ENCODE measurements at regions not wholly inside any gene's neighbourhood (a gene's known extent, or its start where the extent isn't known, plus 50 kb on each side); places are given as distances from the start of the nearest gene placed in this dataset.

DNA sequence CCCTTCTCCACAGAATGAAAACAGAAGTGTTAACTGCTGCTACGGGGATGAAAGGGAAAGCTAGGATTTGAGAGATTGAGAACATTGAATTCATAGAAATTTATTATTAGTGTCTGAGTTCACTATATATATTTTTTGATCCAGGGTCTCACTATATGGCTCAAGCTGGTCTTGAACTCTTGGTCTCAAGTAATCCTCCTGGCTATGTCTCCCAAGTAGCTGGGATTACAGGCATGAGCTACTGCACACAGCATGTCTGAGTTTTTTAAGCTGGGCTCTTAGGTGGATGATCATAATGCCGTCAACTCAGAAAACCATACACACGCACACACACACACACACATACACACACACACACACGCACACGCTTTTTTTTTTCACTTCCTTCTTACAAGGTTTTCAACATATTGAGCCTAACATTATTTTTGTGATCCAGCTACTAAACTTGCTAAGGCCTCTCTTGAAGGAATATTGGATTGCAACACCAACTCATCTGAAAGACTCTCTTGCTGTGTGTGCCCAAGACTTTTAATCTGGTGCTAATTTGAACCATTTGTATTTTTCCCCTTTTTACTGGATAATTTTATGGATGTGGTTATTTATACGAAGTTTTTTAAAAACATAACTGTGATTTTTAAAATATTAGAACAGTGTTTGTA, 1045.4 kb downstream of the DTWD2 start:
- TF ChIP-seq, protein P1, sequence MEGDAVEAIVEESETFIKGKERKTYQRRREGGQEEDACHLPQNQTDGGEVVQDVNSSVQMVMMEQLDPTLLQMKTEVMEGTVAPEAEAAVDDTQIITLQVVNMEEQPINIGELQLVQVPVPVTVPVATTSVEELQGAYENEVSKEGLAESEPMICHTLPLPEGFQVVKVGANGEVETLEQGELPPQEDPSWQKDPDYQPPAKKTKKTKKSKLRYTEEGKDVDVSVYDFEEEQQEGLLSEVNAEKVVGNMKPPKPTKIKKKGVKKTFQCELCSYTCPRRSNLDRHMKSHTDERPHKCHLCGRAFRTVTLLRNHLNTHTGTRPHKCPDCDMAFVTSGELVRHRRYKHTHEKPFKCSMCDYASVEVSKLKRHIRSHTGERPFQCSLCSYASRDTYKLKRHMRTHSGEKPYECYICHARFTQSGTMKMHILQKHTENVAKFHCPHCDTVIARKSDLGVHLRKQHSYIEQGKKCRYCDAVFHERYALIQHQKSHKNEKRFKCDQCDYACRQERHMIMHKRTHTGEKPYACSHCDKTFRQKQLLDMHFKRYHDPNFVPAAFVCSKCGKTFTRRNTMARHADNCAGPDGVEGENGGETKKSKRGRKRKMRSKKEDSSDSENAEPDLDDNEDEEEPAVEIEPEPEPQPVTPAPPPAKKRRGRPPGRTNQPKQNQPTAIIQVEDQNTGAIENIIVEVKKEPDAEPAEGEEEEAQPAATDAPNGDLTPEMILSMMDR (IDR thresholded peaks at IDR 0.05; ENCODE audit: control extremely low read depth, extremely low read depth, low read depth, missing control alignments): no peak
- no peak for DNase-seq (ENCODE audit: extremely low spot score)
- POLR2A ChIA-PET: no interaction called here
- CTCF ChIA-PET: interaction anchor here (1.3 kb wide), 2 partner anchors 9 kb away, joined by 3 to 4 read pairs; no protein-coding TSS in a partner anchor

DNA sequence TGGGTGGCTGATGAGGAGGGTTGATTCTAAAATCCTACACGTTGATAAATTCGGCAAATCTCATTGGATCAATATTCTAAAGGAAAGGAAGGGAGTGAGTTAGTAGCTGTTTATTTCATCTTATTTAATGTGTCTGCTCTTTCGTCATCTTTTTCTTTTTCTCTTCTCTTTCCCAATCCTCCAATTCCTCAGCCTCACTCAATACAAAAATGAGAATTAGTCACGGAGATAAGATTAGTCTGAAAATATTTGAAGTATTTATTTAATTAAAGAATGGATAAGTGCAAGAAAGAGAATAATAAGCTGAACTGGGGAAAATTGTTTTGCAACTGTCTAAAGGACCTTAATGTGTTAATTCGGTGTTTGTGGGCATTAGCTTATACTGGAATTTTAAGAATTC, 1095.1 kb downstream of the DTWD2 start:
- TF ChIP-seq, protein P1 (IDR thresholded peaks at IDR 0.05; ENCODE audit: control extremely low read depth, extremely low read depth, low read depth, missing control alignments): no peak
- ChIA-PET POLR2A (no interaction called here), CTCF (interaction anchor here (1.6 kb wide), 1 partner anchor 11 kb away, joined by 4 read pairs; no protein-coding TSS in a partner anchor)
- no peak for DNase-seq (ENCODE audit: extremely low spot score)

DNA sequence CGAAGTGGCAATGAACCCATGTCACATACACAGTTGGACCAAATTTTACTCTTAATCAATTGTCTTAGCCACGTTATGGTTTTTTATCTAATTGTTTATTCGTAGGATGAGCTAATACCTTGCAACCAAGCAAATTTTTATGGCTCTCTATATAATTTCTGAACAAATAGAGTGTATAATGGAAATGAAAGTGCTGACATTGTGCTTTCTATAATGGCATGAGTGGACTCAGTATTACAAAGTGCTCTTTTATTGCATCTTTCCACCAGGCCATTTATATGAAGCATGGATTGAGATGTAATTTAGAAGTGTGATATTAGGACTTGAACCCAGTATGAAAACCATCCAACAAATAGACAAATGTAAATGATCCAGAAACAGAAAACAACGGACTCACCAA, 1096.0 kb downstream of the DTWD2 start:
- ChIA-PET CTCF (no interaction called here), POLR2A (no interaction called here)
- TF ChIP-seq, protein P1 (IDR thresholded peaks at IDR 0.05; ENCODE audit: control extremely low read depth, extremely low read depth, low read depth, missing control alignments): no peak
- no peak for DNase-seq (ENCODE audit: extremely low spot score)

DNA sequence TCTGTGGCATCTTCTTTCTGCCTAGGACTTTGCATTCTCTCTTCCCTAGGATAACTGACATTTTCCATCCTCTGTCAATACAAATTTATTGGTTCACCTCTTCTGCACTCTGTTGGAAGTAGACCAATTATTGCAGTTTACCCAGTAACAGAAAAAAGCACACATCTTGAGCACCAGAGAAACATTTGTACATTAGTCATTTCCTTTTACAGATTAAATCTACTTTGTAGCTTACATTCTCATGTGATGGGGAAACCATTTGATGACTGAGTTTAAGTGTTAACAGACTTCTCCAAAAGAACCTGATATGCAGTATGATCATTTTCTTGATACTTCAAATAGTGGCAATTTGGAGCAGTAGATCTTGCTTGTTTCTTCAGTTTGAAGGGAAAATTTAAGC, 1098.8 kb downstream of the DTWD2 start:
- ChIA-PET CTCF (no interaction called here), POLR2A (no interaction called here)
- TF ChIP-seq, protein P1 (IDR thresholded peaks at IDR 0.05; ENCODE audit: control extremely low read depth, extremely low read depth, low read depth, missing control alignments): no peak
- DNase-seq (ENCODE audit: extremely low spot score): no peak

DNA sequence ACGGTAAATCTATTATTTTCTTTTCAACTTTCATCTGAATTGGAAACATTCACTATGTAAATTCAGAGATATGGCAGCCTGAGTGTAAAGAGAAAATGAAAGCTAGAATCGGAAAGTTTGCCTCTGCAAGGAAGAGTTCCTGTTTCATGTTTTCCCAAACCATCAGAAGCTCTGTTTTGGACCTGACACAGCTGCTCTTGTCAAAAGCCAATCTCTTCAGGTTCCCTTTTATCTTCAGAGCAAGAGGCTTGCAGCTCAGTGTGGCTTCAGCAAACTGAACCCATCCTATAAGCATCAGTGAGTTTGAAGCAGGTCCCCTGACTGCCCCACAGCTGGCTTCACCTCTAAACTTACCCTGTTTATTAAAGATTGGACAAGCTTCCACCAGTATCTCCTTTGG, 1099.7 kb downstream of the DTWD2 start:
- ChIA-PET CTCF (interaction anchor here (0.7 to 1.3 kb wide), 2 partner anchors 13 to 19 kb away, joined by 3 to 5 read pairs; no protein-coding TSS in a partner anchor), POLR2A (no interaction called here)
- TF ChIP-seq, protein P1 (IDR thresholded peaks at IDR 0.05; ENCODE audit: control extremely low read depth, extremely low read depth, low read depth, missing control alignments): no peak
- DNase-seq (ENCODE audit: extremely low spot score): peak; percentile 15

DNA sequence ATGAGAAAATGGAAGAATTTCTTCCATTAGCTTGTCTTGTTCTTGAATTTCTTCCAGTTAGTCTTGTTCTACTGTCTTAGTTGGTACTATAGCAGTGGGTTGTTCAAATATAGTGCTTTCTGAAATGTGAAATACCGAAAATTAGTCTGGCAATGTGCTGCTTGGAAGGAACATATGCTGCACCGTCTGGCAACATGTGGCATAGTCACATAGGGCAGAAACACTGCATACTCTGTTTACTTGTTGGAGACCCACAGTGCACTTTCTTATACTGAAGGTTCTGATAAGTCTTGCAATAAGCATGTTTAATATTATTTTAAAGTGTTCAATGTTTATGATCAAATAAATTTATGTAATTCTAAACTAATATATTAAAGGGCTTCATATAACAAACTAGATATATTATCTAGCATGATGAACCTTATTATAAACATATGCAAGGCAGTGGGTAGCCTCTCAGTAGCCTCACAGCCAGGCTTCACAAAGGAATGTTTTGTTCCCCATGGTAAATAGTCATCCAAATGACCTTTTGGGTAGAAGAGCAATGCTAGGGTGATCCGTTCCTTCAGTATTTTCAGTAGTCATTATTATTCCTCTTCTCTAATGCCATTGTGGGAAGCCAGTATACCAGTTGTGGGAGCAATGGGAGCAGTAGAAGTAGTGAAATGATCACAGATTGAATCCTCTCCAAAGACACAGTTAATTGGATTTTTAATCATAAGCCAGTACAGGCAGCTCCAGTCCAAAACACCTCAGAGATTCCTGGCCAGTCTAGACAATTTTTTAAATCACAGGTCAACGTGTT, 1106.7 kb downstream of the DTWD2 start:
- no peak for DNase-seq (ENCODE audit: extremely low spot score)
- TF ChIP-seq, protein P1 (IDR thresholded peaks at IDR 0.05; ENCODE audit: control extremely low read depth, extremely low read depth, low read depth, missing control alignments): no peak
- ChIA-PET CTCF (interaction anchor here (0.9 to 1.2 kb wide), 3 partner anchors 12 to 29 kb away, joined by 3 to 4 read pairs (median 3); no protein-coding TSS in a partner anchor), POLR2A (no interaction called here)
